Endodermal cell (in vitro differentiated cells): ENCODE measurements at regions not wholly inside any gene's neighbourhood (a gene's known extent, or its start where the extent isn't known, plus 50 kb on each side); places are given as distances from the start of the nearest gene placed in this dataset.

Experiments used
- DNase-seq: peaks from one replicate; pipeline ENCODE4 v3.0.0-alpha.2; 2017
- H3K27ac ChIP-seq: 2 replicates; pipeline ENCODE4 v1.5.1; 2013; ENCODE audit warnings: mild to moderate bottlenecking, low read depth, low read length, moderate library complexity
- H3K27me3 ChIP-seq: 2 replicates; pipeline ENCODE4 v1.6.1; 2013; ENCODE audit warnings: mild to moderate bottlenecking, low read length, moderate library complexity; ENCODE audit not compliant: insufficient read depth, control insufficient read depth, poor library complexity, severe bottlenecking
- H3K36me3 ChIP-seq: 2 replicates; pipeline ENCODE4 v1.7.0; 2013; ENCODE audit warnings: mild to moderate bottlenecking, low read length, moderate library complexity; ENCODE audit not compliant: control insufficient read depth, insufficient read depth
- H3K4me1 ChIP-seq: one replicate; pipeline ENCODE4 v1.7.0; 2013; ENCODE audit warnings: low read length; ENCODE audit not compliant: control insufficient read depth, insufficient read depth
- H3K4me3 ChIP-seq: 2 replicates; pipeline ENCODE4 v1.5.1; 2013; ENCODE audit warnings: mild to moderate bottlenecking, low read length, moderate library complexity
- H3K9ac ChIP-seq: 2 replicates; pipeline ENCODE4 v1.6.1; 2013; ENCODE audit warnings: mild to moderate bottlenecking, low read length, moderate library complexity; ENCODE audit not compliant: poor library complexity, severe bottlenecking; ENCODE audit errors: extremely low read depth
- H3K9me3 ChIP-seq: 2 replicates; pipeline ENCODE4 v1.6.1; 2013; ENCODE audit warnings: mild to moderate bottlenecking, low read length, moderate library complexity; ENCODE audit not compliant: control insufficient read depth
- H3K27ac Mint-ChIP-seq: 2 replicates; pipeline ENCODE4 v1.8.0; 2020; ENCODE audit warnings: mixed read lengths
- H3K27me3 Mint-ChIP-seq: 2 replicates; pipeline ENCODE4 v1.8.0; 2021; ENCODE audit warnings: mild to moderate bottlenecking, mixed read lengths; ENCODE audit not compliant: insufficient read depth
- H3K36me3 Mint-ChIP-seq: 2 replicates; pipeline ENCODE4 v1.8.0; 2020; ENCODE audit warnings: low read depth, mixed read lengths
- H3K4me1 Mint-ChIP-seq: 2 replicates; pipeline ENCODE4 v1.8.0; 2020; ENCODE audit warnings: mixed read lengths
- H3K4me3 Mint-ChIP-seq: 2 replicates; pipeline ENCODE4 v1.8.0; 2020; ENCODE audit warnings: mild to moderate bottlenecking, moderate library complexity, mixed read lengths
- H3K9me3 Mint-ChIP-seq: 2 replicates; pipeline ENCODE4 v1.8.0; 2020; ENCODE audit warnings: mild to moderate bottlenecking, mixed read lengths
- CTCF ChIP-seq: fragments of 200-600 bp; sonication (generic); conservative IDR thresholded peaks from 2 replicates; pipeline ENCODE4 v1.5.0; 2021; ENCODE audit warnings: antibody characterized with exemption, mild to moderate bottlenecking
- WGBS, 2 experiments: methylation state at CpG; one replicate each; pipeline versions ENCODE4 v1.1.5 to v1.1.7; 2013; ENCODE audit warnings: missing lambda C conversion rate in 2 of 2, mixed read lengths in 1 of 2; ENCODE audit not compliant: insufficient coverage in 1 of 2, insufficient read length in 1 of 2; 5-methylcytosine and 5-hydroxymethylcytosine counted together

- no peaks in the 10 kb centered on the region for H3K27me3 Mint-ChIP-seq
- Histone ChIP-seq H3K36me3 (no peaks in the 10 kb centered on the region), H3K27me3 (no peaks in the 10 kb centered on the region), H3K4me3 (no peak overlapping the region), H3K27ac (no peak overlapping the region), H3K9me3 (no peaks in the 10 kb centered on the region), H3K4me1 (no peaks in the 10 kb centered on the region), H3K9ac (no peak overlapping the region)
- DNase-seq = no peak
- no peak for TF ChIP-seq CTCF
- no peak overlapping the region for H3K4me3 Mint-ChIP-seq
- no peak overlapping the region for H3K27ac Mint-ChIP-seq
- H3K4me1 Mint-ChIP-seq = peaks cover 3% of the 10 kb centered on the region
- no peaks in the 10 kb centered on the region for H3K9me3 Mint-ChIP-seq
- 90 to 100% methylated on average over 1 to 2 of the region's 2 CpGs for WGBS, 2 experiments
- no peaks in the 10 kb centered on the region for H3K36me3 Mint-ChIP-seq
These were observed 478.0 kb downstream of the ENC1 start for GRCh38 chr5:74162524-74162923.

- no peak overlapping the region for H3K4me3 ChIP-seq
- no peak overlapping the region for H3K27ac ChIP-seq
- H3K4me1 Mint-ChIP-seq = peaks cover 2% of the 10 kb centered on the region
- no peaks in the 10 kb centered on the region for H3K36me3 Mint-ChIP-seq
- H3K4me1 ChIP-seq = no peaks in the 10 kb centered on the region
- H3K9me3 ChIP-seq = no peaks in the 10 kb centered on the region
- H3K36me3 ChIP-seq = no peaks in the 10 kb centered on the region
- no peak overlapping the region for H3K9ac ChIP-seq
- 100% methylated on average over 1 of the region's 1 CpG for WGBS, 2 experiments
- H3K9me3 Mint-ChIP-seq = no peaks in the 10 kb centered on the region
- no peak for TF ChIP-seq CTCF
- no peaks in the 10 kb centered on the region for H3K27me3 Mint-ChIP-seq
- H3K27me3 ChIP-seq = no peaks in the 10 kb centered on the region
- H3K4me3 Mint-ChIP-seq = no peak overlapping the region
- H3K27ac Mint-ChIP-seq = no peak overlapping the region
- no peak for DNase-seq
These were observed 479.4 kb downstream of the ENC1 start for GRCh38 chr5:74161170-74161569.

GRCh38 chr5:74156728-74157383 is 483.7 kb downstream of the ENC1 start:
- no peaks in the 10 kb centered on the region for H3K36me3 Mint-ChIP-seq
- DNase-seq = no peak
- Histone ChIP-seq H3K27ac (no peak overlapping the region), H3K9ac (no peak overlapping the region), H3K27me3 (no peaks in the 10 kb centered on the region), H3K4me3 (no peak overlapping the region), H3K9me3 (no peaks in the 10 kb centered on the region), H3K4me1 (no peaks in the 10 kb centered on the region), H3K36me3 (no peaks in the 10 kb centered on the region)
- TF ChIP-seq CTCF = no peak
- no peak overlapping the region for H3K4me3 Mint-ChIP-seq
- H3K4me1 Mint-ChIP-seq = no peaks in the 10 kb centered on the region
- no peaks in the 10 kb centered on the region for H3K9me3 Mint-ChIP-seq
- no peak overlapping the region for H3K27ac Mint-ChIP-seq
- 96% methylated on average over 3 of the region's 3 CpGs for WGBS, 2 experiments
- H3K27me3 Mint-ChIP-seq = no peaks in the 10 kb centered on the region
